ENCODE measurements at regions not wholly inside any gene's neighbourhood (a gene's known extent, or its start where the extent isn't known, plus 50 kb on each side); places are given as distances from the start of the nearest gene placed in this dataset.

DNA sequence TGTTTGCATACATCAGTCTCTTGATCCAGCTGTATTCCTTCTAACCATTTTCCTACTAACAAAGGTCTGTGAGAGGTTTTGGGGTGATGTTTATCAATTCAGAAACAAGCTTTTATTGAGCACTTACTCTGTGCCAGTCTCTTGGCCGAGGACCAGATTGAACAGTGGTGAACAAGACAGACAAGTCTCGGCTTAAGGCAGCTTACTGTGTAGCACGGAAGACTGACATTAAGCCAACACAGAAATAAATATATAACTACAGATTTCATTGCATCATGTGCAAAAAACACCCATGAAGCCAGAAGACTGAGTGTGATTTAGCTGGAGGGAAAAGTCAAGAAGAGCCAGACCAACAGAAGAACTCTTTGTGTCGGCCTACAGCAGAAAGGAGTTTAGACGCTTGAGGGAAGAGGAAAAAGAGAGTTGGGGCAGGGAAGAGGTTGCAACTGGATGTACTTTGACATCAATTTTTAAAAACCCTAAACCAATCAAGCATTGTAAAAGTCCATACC is 549.6 kb upstream of the CITED2 start:
- DNase-seq (ENCODE audit: low read depth in 2 of 2, low spot score in 1 of 2): no peak

DNA sequence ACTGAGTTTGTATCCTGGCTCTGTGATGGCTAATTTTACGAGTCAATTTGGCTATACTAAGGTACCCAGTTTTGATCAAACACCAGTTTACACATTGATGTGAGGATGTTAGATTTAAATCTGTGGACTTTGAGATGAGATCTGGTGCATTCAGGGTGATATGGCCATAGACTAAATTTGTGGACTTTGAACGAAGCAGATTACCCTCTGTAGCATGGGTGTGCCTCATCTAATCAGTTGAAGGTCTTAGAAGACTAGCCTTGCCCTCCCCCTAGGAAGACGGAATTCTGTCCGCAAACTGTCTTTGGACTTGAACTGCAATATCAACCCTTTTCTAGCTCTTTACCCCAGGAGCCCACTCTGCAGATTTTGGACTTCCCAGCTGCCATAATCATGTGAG is 547.8 kb upstream of the CITED2 start:
- DNase-seq (ENCODE audit: low read depth in 2 of 2, low spot score in 1 of 2): no peak

DNA sequence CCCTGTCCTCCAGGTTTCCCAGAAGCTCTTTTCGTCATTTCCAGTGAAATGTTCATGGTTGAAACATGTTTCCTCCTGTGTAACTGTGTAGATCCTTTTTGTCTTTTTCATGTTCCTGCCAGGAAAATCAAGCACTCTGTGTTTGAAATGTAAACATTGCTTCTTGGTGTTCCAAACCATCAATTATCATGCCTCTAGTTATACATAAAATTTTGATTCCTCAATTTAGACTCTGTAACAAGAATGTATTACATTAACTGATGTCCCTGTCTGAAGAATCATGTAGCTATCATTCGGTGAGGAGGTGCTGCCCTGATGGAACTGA is 546.3 kb upstream of the CITED2 start:
- no peak for DNase-seq (ENCODE audit: low read depth in 2 of 2, low spot score in 1 of 2)

DNA sequence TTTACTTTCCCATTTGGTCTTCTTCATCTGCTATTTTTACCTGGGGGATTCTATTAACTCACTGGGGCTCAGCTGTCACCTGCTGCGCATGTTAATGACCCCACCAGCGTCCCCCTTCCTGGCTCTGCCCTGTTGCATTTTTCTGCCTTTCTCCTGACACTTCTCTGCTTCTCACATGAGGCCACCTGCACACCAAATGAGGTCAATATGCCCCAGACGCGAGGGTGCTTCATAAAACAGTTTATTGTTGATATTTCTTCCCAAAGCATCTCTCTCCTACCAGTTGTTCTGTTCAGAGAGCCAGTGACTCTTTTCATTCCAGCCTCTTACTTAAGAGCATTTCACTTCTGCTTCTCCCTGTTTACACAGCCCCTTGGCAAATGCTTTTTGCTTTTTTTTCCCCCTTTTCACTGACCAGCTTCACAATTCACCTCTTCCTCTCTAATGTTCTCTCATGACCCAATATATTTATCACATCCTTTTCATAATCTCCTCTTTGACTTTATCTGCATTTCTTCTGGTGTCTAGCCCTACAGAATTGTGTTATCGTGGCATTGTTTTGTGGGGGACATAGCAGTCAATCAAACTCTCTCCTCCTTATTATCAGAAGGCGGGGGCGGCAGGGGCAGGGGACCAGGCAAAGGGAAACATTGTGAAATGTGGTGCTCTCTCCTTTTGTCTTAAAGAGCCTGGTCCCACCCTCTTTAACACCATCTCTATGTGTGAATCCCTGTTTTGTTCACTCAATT is 545.8 kb upstream of the CITED2 start:
- no peak for DNase-seq (ENCODE audit: low read depth in 2 of 2, low spot score in 1 of 2)

DNA sequence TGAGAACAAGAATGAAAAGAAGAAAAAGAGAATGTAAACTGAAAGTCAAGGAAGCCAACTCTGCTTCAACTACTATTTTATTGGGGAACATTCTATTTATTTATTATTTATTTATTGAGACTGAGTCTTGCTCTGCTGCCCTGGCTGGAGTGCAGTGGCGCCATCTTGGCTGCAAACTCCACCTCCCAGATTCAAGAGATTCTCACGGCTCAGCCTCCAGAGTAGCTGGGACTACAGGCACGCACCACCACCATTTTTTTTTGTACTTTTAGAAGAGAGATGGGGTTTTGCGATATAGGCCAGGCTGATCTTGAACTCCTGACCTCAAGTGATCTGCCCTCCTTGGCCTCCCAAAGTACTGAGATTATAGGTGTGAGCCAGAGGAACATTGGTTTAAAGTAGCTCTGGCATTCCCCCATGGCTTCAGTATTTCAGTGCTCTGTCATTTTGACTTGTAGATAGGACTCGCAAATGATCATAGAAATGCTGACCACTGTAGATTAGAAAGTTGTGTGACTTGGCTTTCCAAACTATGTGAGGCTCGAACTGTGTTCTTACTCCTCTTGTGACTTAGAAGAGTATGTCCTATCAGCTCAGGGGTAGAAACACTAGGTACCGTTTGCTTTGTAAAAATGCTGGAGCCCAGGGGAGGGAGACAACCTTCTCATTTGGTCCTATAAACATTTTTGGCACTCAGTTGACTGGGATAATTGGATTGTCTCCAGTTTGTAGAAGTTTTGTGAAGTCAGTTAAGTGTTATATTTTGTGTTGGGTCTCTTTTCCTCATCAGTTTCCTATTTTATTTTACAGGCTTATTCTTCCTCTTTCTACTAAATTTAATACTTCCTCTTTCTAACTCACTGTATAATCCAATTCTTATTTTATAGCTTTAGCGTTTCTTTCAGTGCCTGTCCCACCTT is 544.9 kb upstream of the CITED2 start:
- DNase-seq (ENCODE audit: low read depth in 2 of 2, low spot score in 1 of 2): no peak

DNA sequence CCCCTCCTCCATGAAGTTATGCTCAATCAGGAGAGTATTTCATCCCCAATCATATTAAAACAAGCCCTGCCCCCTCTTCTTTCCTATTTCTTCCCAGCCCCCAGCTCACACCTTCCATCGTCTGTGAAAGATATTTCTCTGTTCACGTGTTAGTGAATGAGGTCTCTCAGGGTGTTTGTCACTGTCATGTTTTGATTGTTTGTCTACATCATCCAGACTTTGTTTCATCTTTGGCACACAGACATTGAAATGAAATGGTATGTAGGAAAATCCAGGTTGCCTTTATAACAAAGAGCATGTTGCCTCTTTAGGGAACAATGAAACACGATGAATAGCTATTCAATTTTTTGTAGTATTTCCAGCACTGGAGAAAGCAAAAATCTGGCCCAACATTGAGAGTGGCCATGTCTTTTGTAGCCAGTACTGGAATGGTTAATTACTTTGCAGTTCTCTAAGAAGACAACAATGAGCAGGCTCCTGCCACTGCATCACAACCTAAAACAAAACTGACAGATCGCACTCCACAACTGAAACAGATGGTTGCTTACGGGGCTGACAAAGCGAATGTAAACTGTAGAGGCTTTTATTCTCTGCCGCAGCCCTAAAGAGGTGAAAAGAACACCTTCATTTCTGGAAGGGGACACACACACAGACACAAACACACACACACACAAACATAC is 543.6 kb upstream of the CITED2 start:
- no peak for DNase-seq (ENCODE audit: low read depth in 2 of 2, low spot score in 1 of 2)

DNA sequence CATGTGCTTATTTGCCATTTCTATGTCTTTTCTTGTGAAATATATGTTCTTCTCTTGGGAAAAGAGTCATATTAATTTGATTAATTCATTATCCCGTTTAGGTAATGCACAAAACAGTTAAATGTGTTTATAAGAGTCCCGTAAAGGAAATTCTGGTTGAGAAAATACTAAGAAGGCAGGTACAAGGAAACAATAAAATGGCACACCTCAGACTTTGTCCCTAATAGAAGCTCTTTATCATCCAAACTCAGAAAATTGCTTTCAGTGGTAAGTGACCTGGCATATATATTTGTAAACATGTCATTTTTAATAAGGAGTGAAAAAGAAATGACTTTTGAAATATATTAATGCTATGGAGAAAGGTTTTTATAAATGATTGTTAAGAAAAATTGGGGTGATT is 540.5 kb upstream of the CITED2 start:
- no peak for DNase-seq (ENCODE audit: low read depth in 2 of 2, low spot score in 1 of 2)

DNA sequence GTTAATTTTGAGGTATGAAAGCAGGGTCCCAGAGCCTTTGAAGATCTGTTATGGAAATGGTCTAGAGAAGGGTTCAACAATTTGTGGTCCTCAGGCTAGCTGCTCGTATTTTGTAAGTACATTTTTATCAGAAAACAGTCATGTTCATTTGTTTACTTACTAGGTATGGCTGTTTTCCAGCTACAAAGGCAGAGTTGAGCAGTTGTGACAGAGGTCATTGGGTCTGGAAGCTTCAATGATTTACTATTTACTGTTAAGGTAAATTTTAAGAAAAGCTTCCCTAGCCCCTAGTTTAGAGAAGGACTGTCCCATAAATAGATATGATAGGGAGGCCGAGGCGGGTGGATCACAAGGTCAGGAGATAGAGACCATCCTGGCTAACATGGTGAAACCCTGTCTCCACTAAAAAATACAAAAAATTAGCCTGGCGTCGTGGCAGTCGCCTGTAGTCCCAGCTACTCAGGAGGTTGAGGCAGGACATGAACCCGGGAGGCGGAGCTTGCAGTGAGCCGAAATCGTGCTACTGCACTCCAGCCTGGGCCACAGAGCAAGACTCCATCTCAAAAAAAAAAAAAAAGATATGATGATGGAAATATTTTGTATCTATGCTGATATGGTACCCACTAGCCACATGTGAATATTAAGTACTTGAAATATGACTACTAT is 538.4 kb upstream of the CITED2 start:
- no peak for DNase-seq (ENCODE audit: low read depth in 2 of 2, low spot score in 1 of 2)

DNA sequence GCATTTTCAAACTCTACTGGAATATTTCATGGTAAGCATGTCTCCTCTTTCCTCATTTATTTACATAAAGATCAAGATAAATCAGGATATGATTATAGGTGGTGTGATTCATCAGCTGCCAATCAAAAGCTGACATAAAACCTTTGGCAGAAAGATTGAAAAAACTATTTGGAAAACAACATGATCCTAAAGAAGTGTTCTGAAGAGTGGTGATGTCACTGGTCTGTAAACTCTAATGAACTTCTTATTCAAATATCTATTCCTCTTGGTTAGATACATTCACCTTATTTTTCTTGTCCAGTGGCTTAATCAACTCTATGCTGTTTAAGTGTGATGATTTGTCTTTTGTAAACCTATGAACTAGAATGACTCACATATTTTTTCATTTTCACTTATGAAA is 535.5 kb upstream of the CITED2 start:
- no peak for DNase-seq (ENCODE audit: low read depth in 2 of 2, low spot score in 1 of 2)

DNA sequence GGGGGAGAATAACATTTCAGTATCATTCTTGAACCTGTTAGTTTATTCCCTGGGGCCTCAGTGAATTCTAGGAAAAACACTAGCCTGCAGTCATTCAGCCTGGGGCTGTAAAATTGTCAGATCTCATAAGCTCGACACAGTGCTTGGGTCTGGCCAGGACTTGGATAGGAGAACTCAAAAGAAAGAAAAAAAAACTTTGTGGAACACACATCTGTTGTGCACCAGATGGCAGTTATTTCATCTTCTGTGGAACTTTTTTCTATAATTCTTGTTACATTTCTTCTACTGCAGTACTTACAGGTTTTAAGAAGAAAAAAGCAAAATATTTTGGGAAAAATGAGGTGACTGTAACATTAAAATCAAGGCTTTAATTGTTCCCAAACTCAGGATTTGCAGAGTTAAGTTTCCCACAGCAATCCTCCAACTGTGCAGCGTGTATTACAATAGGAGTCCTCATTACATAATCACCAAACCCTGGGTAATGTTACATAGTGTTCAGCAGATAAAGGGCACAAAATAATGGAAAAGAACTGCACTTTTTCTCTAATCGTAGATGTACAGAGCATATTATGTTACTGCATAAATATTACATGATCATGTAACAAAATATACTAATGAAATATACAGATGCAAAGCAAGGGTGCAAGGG is 531.1 kb upstream of the CITED2 start:
- no peak for DNase-seq (ENCODE audit: low read depth in 2 of 2, low spot score in 1 of 2)

DNA sequence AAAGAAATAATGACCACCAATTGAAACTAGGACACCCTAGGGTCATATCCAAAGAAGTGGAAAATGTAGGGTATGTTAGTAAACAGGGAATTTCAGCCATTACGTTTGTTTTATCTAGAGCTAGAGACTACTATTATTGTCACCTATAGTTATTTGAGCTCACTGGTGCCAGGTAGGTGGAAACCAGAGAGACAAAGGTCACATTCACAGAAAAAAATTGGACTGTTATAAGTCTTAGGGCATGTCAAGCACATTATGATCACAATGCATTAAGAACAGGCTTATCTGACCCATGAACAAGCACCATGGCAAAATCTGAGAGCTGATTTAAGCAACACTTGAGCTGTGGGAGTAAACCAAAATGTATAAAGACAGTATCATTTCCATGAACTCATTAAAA is 530.1 kb upstream of the CITED2 start:
- no peak for DNase-seq (ENCODE audit: low read depth in 2 of 2, low spot score in 1 of 2)

DNA sequence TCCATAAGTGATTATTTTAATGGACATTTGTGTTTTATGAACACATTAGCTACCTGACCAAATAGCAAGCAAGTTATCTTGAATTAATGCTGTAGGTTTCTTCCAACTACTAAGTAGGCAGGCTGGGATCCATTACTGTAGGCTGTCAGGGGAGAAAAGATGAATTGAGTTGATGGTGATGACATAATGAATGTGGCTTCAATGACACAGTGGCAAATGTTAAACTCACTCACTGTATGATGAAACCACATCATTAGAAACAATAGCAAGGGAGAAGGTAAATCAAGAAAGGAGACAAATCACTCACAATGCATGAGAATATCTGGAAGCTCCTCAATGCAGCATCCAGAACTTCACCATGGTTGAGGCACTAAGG is 529.7 kb upstream of the CITED2 start:
- DNase-seq (ENCODE audit: low read depth in 2 of 2, low spot score in 1 of 2): no peak

DNA sequence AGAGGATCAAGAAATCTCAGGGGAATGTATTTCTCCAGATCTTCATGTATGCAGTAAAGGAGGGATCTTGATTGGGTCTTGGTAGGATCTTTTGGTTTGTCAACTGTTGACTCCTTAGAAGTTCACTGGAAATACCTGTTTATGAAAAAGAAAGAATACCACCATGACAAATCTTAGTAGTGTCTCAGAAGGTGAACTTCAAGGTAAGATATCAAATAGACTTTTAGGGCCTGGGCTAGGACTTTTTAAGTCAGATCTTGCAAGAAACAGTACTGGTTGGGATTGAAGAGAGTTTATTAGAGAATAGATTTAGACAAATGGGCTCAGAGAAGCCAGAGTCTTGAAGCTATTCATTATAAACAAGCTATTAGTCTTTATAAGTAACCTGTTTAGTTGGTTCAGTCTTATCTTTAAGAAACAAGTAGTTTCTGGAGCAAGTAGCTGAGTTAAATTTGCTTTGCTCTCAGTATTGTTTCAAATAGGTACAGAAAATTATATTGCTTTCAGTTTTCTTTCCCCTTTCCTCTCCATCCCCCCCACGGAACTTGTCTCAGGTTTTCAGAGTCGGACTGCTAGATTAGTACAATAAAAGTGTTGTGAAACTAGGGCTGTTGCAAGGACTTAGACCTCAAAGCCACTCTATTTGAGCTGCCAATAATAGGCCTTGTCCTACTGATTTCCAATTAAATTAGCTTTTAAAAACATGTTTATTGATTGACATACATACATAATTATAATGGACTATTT is 529.1 kb upstream of the CITED2 start:
- no peak for DNase-seq (ENCODE audit: low read depth in 2 of 2, low spot score in 1 of 2)

DNA sequence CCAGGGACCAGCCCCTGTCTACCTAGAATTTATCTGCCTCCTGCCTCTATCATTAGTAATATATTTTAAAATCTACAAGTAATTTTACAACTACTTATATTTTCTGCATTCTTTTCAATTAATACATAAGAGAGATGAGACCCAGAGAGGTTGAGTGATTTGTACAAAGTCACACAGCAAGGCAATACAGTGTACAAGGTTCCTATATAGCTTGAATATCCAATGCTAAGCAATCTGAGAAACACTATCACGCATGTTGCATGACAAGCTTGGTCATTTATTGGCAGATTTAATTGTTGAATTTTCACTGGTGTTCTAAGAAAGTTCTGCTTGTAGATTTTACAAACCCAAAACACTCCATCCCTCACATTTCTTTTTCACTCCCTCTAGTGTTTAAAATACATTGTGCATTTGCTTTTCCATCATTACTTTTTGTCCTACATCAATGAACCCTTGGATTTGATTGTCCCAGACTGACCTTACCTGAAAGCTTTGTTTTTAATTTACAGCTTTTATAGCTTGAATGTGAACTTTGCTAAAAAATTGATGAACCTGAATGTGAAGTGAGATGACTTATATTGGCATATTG is 520.9 kb upstream of the CITED2 start:
- DNase-seq (ENCODE audit: low read depth in 2 of 2, low spot score in 1 of 2): no peak

DNA sequence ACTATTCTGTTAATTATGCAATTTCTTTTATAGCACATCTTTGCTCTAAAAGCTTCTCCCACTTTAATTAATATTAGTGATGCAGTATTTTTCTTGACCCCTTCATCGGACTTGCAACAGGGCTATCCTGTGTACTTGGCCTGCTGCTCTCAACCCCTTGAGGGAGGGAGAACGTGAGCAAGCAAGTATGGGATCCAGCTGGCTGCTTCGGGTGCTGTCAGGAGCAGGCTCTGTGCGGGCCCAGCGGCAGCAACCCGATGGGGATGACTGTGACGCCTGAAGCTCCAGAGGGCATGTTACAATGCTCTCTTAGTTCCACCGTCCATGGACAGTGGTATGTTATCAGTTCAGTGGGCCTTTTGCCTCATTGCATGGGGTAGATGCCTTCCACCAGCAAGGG is 519.8 kb upstream of the CITED2 start:
- no peak for DNase-seq (ENCODE audit: low read depth in 2 of 2, low spot score in 1 of 2)

DNA sequence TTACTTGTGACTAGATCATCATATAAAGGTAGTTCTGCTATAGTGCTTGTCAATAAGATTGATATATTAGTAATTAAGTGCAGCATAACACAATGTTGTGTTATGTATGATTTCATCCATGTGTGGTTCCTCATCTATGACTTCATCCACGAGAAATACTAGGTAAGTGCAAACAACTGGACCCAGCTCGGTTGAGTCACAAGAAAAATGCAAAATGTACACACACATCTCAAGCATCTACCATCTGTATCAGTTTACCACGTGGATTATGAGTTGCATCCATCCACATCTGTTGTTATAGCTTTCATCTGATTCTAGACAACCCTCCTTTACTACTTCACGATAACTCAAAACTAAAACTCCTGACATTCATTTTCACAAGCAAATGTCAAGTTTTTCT is 517.0 kb upstream of the CITED2 start:
- DNase-seq (ENCODE audit: low read depth in 2 of 2, low spot score in 1 of 2): no peak

DNA sequence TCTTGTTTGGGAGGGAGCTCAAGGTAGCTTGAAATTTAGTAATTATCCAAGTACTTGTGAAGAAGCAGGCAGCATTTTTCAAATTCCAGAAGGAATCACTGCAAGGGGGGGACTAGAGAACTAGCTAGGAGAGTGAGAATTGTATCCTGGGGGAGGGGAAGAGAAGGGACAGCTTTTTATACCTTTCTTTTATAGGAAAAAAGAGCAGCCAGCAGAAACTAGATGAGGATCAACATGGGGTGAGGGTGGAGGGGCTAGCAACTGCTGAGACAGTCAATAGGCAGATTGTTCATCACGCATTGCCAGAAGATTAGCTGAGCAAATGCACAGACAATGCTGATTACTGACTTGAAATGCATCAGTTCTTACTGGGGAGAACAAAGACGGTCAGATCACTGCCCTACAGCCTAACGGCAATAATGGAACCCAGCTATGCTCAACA is 514.3 kb upstream of the CITED2 start:
- no peak for DNase-seq (ENCODE audit: low read depth in 2 of 2, low spot score in 1 of 2)

DNA sequence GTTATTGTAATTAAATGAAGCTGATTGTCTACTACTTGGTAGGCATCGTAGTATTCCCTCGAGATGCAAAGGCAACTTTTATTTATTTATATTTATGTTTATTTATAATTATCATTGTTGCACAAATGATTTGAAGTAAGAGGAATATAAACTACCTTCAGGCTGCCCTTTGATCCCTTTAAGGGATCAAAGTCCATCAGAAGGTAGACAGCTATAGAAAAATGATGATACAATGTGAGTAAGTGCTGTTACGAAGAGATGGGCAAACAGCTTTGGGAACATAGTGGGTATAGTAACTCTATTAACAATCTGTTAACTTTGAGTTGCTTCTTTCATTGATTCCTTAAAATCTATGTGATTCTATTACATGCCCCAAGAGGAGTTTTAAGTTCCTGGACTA is 512.8 kb upstream of the CITED2 start:
- DNase-seq (ENCODE audit: low read depth in 2 of 2, low spot score in 1 of 2): no peak

DNA sequence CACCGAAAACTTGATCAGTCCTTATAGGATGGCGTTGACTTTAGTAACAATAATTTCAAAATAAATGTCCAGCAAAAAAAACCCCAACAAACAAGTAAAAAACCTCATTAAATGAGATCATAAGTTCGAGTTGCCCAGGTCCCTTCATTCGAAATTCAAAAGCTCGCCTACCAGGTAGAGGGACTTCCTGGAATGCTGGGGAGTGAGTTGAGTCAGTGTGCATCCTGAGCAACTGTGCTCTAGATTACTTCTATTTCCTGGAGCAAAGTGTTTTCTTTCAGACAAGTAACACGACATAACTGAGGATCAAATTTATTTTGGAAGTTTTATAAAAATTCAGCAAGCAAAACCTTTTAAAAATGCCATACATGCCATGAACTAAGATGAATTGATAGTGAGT is 511.9 kb upstream of the CITED2 start:
- no peak for DNase-seq (ENCODE audit: low read depth in 2 of 2, low spot score in 1 of 2)

DNA sequence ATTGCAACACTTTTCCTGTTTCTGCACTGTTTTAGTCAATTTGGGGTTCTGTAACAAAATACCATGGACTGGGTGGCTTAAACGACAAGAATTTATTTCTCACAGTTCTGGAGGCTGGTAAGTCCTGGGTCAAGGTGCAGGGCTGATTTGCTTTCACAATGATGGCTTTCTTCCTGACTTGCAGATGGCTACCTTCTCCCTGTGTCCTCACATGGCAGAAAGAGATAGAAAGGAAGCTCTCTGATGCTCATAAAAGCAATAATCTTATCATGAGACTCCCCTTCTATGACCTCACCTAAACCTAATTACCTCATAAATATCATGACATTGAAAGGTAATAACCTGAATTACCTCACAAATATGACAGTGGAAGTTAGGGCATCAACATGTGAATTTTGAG is 511.5 kb upstream of the CITED2 start:
- no peak for DNase-seq (ENCODE audit: low read depth in 2 of 2, low spot score in 1 of 2)

All from stimulated activated CD8-positive, alpha-beta memory T cell treated with anti-CD3 and anti-CD28 coated beads, Interleukin-4, amount 100 ng/mL, for 4 hours (primary cell).